Gastrocnemius medialis (tissue), 4 donors: ENCODE measurements at regions not wholly inside any gene's neighbourhood (a gene's known extent, or its start where the extent isn't known, plus 50 kb on each side); places are given as distances from the start of the nearest gene placed in this dataset.

Source experiments
- ATAC-seq, 2 donors: fragments of 150-250 bp; one replicate each; pipeline ENCODE4 v1.9.1; 2016
- DNase-seq, 2 donors: peaks; one replicate each; pipeline ENCODE4 v3.0.0-alpha.2; 2019
- H3K27ac ChIP-seq, 4 donors: fragments of 200-600 bp; sonication (generic); 1 replicate in 1 of 4; 2 replicates in 3 of 4; pipeline ENCODE4 v1.5.1; 2016 to 2018; ENCODE audit warnings: mild to moderate bottlenecking in 2 of 4, moderate library complexity in 1 of 4
- H3K27me3 ChIP-seq, 3 donors: fragments of 200-600 bp; sonication (generic) in 2 of 3; 1 replicate in 1 of 3; 2 replicates in 2 of 3; pipeline versions ENCODE4 v1.5.1 to v1.6.0; 2016 to 2019; ENCODE audit warnings: mild to moderate bottlenecking in 1 of 3, moderate library complexity in 1 of 3
- H3K36me3 ChIP-seq, 2 donors: fragments of 200-600 bp; sonication (generic) in 1 of 2; one replicate each; pipeline ENCODE4 v1.5.1; 2017 to 2018
- H3K4me1 ChIP-seq, 2 donors: fragments of 200-600 bp; sonication (generic) in 1 of 2; one replicate each; pipeline ENCODE4 v1.5.1; 2016 to 2017; ENCODE audit warnings: mild to moderate bottlenecking in 2 of 2
- H3K4me3 ChIP-seq, 4 donors: fragments of 200-600 bp; sonication (generic) in 3 of 4; 1 replicate in 1 of 4; 2 replicates in 3 of 4; pipeline ENCODE4 v1.5.1; 2016 to 2019; ENCODE audit warnings: mild to moderate bottlenecking in 2 of 4
- H3K9me3 ChIP-seq, 3 donors: fragments of 200-600 bp; sonication (generic) in 2 of 3; 1 replicate in 1 of 3; 2 replicates in 2 of 3; pipeline ENCODE4 v1.5.1; 2016 to 2019
- POLR2A ChIP-seq, 2 donors: fragments of 450-650 bp; IDR thresholded peaks; one replicate each; pipeline ENCODE4 v1.6.1; 2017; ENCODE audit warnings: antibody characterized with exemption in 2 of 2, mild to moderate bottlenecking in 2 of 2, moderate library complexity in 2 of 2
- in situ Hi-C, 4 donors: fragments of 200-750 bp; cut with MboI; loops; one replicate each; pipeline versions ENCODE4 v1.15.0 to v1.8.0; 2017; ENCODE audit warnings: low sequenced_read_pairs in 4 of 4
- intact Hi-C: fragments of 100-400 bp; cut with DNase I; formaldehyde crosslinking; loops from one replicate; pipeline ENCODE4 v1.15.1; 2023; ENCODE audit warnings: low total_unique reads
- TF ChIP-seq, protein P1 (sequence below), 5 experiments: fragments of 450-650 bp in 3 of 5; fragments of 200-600 bp in 2 of 5; sonication (generic) in 2 of 5; IDR thresholded peaks in 4 of 5; conservative IDR thresholded peaks in 1 of 5; 1 replicate in 4 of 5; 2 replicates in 1 of 5; pipeline ENCODE4 v1.5.1; 2016 to 2019; ENCODE audit warnings: antibody characterized with exemption in 5 of 5, mild to moderate bottlenecking in 3 of 5, moderate library complexity in 3 of 5

DNA sequence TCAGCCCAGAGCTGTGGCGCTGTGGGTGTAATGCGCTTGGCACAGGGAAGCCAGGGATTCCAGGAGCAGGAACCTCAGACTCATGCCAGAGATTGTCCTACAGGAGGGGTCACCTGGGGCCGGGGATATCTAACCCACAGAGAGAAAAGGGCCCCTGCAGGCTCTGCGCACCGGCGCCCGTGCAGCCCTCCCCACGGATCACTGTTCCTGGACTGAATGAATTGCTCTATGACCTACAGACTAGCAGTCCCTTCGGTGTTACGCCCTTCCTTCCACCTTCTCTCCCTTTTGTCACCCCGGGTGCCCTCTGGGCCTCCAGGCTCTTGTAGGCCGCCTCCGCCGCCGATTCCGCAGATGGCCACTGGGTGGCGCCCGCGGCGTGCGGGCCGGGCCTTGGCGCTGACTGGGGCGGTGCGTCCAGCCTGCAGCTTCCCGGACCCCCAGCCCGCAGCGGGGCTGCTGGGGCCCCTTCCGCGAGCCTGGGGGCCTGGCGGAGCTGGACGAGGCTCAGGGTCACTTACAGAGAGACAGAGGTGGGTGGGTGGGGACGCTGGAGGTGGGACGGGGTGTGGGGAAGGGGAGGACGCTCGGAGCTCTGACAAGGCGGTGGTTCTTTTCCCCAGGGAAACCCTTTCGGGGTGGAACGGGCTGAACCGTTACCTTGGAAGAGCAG, 101.3 kb downstream of the IER5 start:
- intact Hi-C loops = loop anchor here (1.0 kb wide), 1 partner anchor 235 kb away; no protein-coding TSS in a partner anchor
- no peak for TF ChIP-seq POLR2A (IDR thresholded peaks at IDR 0.05)
- TF ChIP-seq, protein P1, sequence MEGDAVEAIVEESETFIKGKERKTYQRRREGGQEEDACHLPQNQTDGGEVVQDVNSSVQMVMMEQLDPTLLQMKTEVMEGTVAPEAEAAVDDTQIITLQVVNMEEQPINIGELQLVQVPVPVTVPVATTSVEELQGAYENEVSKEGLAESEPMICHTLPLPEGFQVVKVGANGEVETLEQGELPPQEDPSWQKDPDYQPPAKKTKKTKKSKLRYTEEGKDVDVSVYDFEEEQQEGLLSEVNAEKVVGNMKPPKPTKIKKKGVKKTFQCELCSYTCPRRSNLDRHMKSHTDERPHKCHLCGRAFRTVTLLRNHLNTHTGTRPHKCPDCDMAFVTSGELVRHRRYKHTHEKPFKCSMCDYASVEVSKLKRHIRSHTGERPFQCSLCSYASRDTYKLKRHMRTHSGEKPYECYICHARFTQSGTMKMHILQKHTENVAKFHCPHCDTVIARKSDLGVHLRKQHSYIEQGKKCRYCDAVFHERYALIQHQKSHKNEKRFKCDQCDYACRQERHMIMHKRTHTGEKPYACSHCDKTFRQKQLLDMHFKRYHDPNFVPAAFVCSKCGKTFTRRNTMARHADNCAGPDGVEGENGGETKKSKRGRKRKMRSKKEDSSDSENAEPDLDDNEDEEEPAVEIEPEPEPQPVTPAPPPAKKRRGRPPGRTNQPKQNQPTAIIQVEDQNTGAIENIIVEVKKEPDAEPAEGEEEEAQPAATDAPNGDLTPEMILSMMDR (IDR thresholded peaks at IDR 0.05 in 4 of 5, conservative IDR thresholded peaks at IDR 0.05 in 1 of 5) = peak; percentile 81 to 98 (median 90)
- Histone ChIP-seq H3K9me3 (no peaks in the 10 kb centered on the region), H3K36me3 (no peaks in the 10 kb centered on the region), H3K27ac (no peak overlapping the region), H3K4me3 (peak overlapping the region; percentile 27 to 40 (median 36)), H3K4me1 (peaks cover 5 to 7% of the 10 kb centered on the region in 2 donors), H3K27me3 (no peaks in the 10 kb centered on the region)
- in situ Hi-C loops = loop anchor here (5.0 to 10.0 kb wide), 2 partner anchors 232 to 235 kb away; no protein-coding TSS in a partner anchor
- peak; percentile 84 to 92 for ATAC-seq
- DNase-seq = peak in 1 of 2 donors; percentile 47

DNA sequence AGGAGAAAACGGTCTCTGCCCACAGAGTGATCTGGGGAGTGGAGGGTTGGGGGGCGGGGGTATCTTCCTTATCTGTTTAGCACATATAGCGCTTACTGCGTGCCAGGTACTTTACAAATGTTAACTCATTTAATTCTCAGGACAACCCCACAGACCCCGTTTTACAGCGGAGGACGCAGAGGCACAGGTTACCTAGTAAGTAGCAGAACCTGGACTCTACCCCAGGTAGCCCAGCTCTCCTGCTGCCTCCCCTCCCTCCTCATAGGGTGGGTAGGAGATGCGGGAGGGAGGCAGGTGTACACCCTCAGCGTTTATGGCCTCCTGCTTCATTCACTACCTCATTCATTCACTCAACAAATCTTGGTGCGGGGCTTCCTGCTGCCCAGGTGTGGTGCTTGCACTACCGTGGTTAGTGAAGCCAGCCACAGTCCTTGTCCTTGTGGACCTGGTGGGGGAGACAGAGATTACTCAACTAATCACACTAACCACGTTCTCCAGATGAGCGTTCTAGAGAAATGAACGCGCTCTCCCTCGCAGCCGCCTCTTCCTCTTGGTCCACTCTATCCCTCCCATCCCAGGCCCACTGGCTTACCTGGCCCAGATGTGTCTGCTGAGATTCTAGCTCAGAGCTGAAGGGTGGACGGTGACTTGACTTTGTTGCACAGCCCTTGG, 102.0 kb downstream of the IER5 start:
- in situ Hi-C loops = loop anchor here in 1 of 4 donors (5.0 kb wide), 1 partner anchor 232 kb away; no protein-coding TSS in a partner anchor
- DNase-seq (no peak), ATAC-seq (no peak)
- TF ChIP-seq, protein P1 (IDR thresholded peaks at IDR 0.05 in 4 of 5, conservative IDR thresholded peaks at IDR 0.05 in 1 of 5) = no peak
- no peak for TF ChIP-seq POLR2A (IDR thresholded peaks at IDR 0.05)
- Histone ChIP-seq H3K27ac (no peak overlapping the region), H3K4me3 (peak overlapping the region in 1 of 4 donors; percentile 40), H3K27me3 (no peaks in the 10 kb centered on the region), H3K4me1 (peaks cover 5 to 7% of the 10 kb centered on the region in 2 donors), H3K36me3 (no peaks in the 10 kb centered on the region), H3K9me3 (no peaks in the 10 kb centered on the region)
- intact Hi-C loops = loop anchor here (1.0 kb wide), 1 partner anchor 235 kb away; no protein-coding TSS in a partner anchor

DNA sequence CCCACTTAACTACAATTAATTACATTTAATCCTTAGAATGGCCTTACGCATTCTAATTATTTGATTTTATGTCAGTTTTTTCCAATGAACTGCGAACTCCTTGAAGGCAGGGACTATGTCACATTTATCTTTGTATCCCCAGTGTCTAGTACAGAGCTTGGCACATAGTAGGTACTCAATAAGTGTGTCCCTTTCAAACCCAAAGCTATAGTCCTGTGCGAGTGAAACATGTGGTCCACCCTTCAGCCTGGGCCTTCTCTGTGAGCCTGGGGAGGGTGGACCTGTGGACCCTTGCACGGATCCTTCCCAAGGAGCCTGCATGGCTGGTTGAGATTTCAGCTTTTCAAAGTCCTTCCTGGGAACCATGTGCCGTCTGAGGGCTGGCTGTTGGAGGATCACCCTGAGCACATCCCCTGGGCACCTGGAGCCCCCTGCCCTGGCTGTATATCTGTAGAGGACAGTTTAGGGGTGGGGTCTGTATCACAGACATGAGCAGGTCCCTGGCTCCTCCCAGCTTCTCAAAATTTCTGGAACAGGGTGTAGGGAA, 103.1 kb downstream of the IER5 start:
- in situ Hi-C loops = loop anchor here in 1 of 4 donors (5.0 kb wide), 1 partner anchor 231 kb away; no protein-coding TSS in a partner anchor

DNA sequence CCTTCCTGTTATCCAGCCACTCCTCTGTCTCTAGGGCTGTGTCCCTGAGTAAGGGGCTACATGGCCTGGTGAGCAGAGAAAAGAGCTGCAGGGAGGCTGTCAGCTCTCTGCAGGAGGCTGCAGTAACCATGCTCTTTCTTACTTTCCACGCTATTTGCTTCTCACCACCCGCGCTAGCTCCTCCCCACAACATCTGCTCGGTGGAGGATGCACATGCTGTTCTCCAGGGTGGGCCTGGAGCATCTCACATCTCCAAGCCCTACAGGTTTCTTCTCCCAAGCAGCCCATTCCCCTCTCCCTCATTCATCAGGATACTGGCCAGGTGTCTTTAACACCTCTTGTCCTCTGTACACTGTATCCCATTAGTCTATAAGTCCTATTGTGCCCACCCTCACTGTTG, 103.8 kb downstream of the IER5 start:
- no peak for TF ChIP-seq POLR2A (IDR thresholded peaks at IDR 0.05)
- TF ChIP-seq, protein P1 (IDR thresholded peaks at IDR 0.05 in 4 of 5, conservative IDR thresholded peaks at IDR 0.05 in 1 of 5) = no peak
- in situ Hi-C loops = loop anchor here in 1 of 4 donors (5.0 kb wide), 1 partner anchor 230 kb away; no protein-coding TSS in a partner anchor
- H3K36me3 ChIP-seq = no peaks in the 10 kb centered on the region
- intact Hi-C loops = no loop called here
- ATAC-seq = no peak
- H3K27ac ChIP-seq = no peak overlapping the region
- H3K4me3 ChIP-seq = no peak overlapping the region
- H3K9me3 ChIP-seq = no peaks in the 10 kb centered on the region
- peaks cover 5 to 7% of the 10 kb centered on the region in 2 donors for H3K4me1 ChIP-seq
- no peaks in the 10 kb centered on the region for H3K27me3 ChIP-seq
- no peak for DNase-seq

More for the DNA sequence above, 103.1 kb downstream of the IER5 start:
- no peaks in the 10 kb centered on the region for H3K36me3 ChIP-seq
- no peak for ATAC-seq
- no peaks in the 10 kb centered on the region for H3K27me3 ChIP-seq
- H3K4me1 ChIP-seq = peaks cover 5 to 7% of the 10 kb centered on the region in 2 donors
- intact Hi-C loops = no loop called here
- no peak overlapping the region for H3K4me3 ChIP-seq
- TF ChIP-seq, protein P1 (IDR thresholded peaks at IDR 0.05 in 4 of 5, conservative IDR thresholded peaks at IDR 0.05 in 1 of 5) = no peak
- no peak for TF ChIP-seq POLR2A (IDR thresholded peaks at IDR 0.05)
- DNase-seq = no peak
- no peak overlapping the region for H3K27ac ChIP-seq
- no peaks in the 10 kb centered on the region for H3K9me3 ChIP-seq
